Adrenal gland (tissue), 5 donors: ENCODE measurements at regions not wholly inside any gene's neighbourhood (a gene's known extent, or its start where the extent isn't known, plus 50 kb on each side); places are given as distances from the start of the nearest gene placed in this dataset.

Experiments used
- CTCF ChIP-seq, 6 experiments: fragments of 450-650 bp in 4 of 6; fragments of 200-600 bp in 2 of 6; sonication (generic) in 1 of 6; IDR thresholded peaks; 1 replicate in 5 of 6; 2 replicates in 1 of 6; pipeline versions ENCODE4 v1.5.1 to v1.8.0; 2016 to 2021; ENCODE audit warnings: antibody characterized with exemption in 6 of 6, mild to moderate bottlenecking in 2 of 6, moderate library complexity in 1 of 6
- POLR2A ChIP-seq, 2 donors: fragments of 450-650 bp; IDR thresholded peaks; one replicate each; pipeline ENCODE4 v1.6.1; 2017; ENCODE audit warnings: antibody characterized with exemption in 2 of 2, mild to moderate bottlenecking in 2 of 2, moderate library complexity in 1 of 2
- donor health status: DM: no; HTN: no; CAD: no.

GRCh38 chr6:144401736-144402733 lies 116.9 kb downstream of the UTRN start:
- no peak for TF ChIP-seq CTCF (IDR thresholded peaks at IDR 0.05)
- TF ChIP-seq POLR2A (IDR thresholded peaks at IDR 0.05), result no peak
